ENCODE measurements at regions not wholly inside any gene's neighbourhood (a gene's known extent, or its start where the extent isn't known, plus 50 kb on each side); places are given as distances from the start of the nearest gene placed in this dataset.

GRCh38 chr13:55497486-55497885 lies 1643.2 kb upstream of the PRR20A start:
- no peak for DNase-seq
- intact Hi-C loops (cut with DNase I) = no loop called here
- no peak for TF ChIP-seq CTCF (IDR thresholded peaks at IDR 0.05; ENCODE audit: borderline replicate concordance, extremely low read depth, insufficient read depth)
- no peak overlapping the region for H3K4me3 ChIP-seq (ENCODE audit: low read length in 3 of 3)
- H3K9ac ChIP-seq (ENCODE audit: low read length in 3 of 3) = no peak overlapping the region
- H3K36me3 ChIP-seq (ENCODE audit: control insufficient read depth in 2 of 3, insufficient read depth in 3 of 3, low read length in 3 of 3) = no peaks in the 10 kb centered on the region
- no peaks in the 10 kb centered on the region for H3K27me3 ChIP-seq (ENCODE audit: control insufficient read depth, insufficient read depth, low read length)
- FAIRE-seq = no peak
- no peaks in the 10 kb centered on the region for H3K4me1 ChIP-seq (ENCODE audit: control insufficient read depth in 2 of 3, insufficient read depth in 2 of 3, low read depth in 1 of 3, low read length in 3 of 3)
- peaks cover 0 to 5% (median 0%) of the 10 kb centered on the region in 3 donors for H3K9me3 ChIP-seq (ENCODE audit: control insufficient read depth in 2 of 3, insufficient read depth in 1 of 3, low read length in 3 of 3)
- no peak overlapping the region for H3K27ac ChIP-seq (ENCODE audit: low read depth in 2 of 2, low read length in 2 of 2)

DNA sequence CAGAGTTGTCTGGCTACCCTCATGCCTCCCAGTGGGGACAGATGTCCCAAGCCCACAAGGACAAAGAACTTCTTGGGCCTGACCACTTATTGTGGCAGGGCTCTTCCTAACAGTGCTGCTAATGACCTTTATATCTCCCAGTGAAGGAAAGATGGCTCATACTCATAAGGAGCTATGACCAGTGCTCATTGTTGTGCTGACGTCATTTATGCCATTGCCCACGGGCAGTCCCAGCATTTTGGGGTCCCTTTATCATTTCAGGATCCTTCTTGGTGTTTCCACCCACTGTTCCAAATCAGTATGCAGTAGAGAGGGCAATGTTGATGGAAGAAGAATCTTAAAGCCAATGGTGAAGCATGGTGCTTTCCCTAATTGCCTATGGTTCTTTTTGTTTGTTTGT lies 1640.0 kb upstream of the PRR20A start:
- Histone ChIP-seq H3K27ac (ENCODE audit: low read depth in 2 of 2, low read length in 2 of 2) (no peak overlapping the region), H3K36me3 (ENCODE audit: control insufficient read depth in 2 of 3, insufficient read depth in 3 of 3, low read length in 3 of 3) (no peaks in the 10 kb centered on the region), H3K4me1 (ENCODE audit: control insufficient read depth in 2 of 3, insufficient read depth in 2 of 3, low read depth in 1 of 3, low read length in 3 of 3) (no peaks in the 10 kb centered on the region), H3K9ac (ENCODE audit: low read length in 3 of 3) (no peak overlapping the region), H3K4me3 (ENCODE audit: low read length in 3 of 3) (no peak overlapping the region), H3K9me3 (ENCODE audit: control insufficient read depth in 2 of 3, insufficient read depth in 1 of 3, low read length in 3 of 3) (peaks cover 0 to 5% (median 2%) of the 10 kb centered on the region in 3 donors), H3K27me3 (ENCODE audit: control insufficient read depth, insufficient read depth, low read length) (no peaks in the 10 kb centered on the region)
- intact Hi-C loops (cut with DNase I) = no loop called here
- no peak for TF ChIP-seq CTCF (IDR thresholded peaks at IDR 0.05; ENCODE audit: borderline replicate concordance, extremely low read depth, insufficient read depth)
- FAIRE-seq = no peak
- DNase-seq = no peak

GRCh38 chr13:55516610-55517009 lies 1624.1 kb upstream of the PRR20A start:
- Histone ChIP-seq H3K9me3 (ENCODE audit: control insufficient read depth in 2 of 3, insufficient read depth in 1 of 3, low read length in 3 of 3) (no peaks in the 10 kb centered on the region), H3K27ac (ENCODE audit: low read depth in 2 of 2, low read length in 2 of 2) (no peak overlapping the region), H3K4me3 (ENCODE audit: low read length in 3 of 3) (no peak overlapping the region), H3K27me3 (ENCODE audit: control insufficient read depth, insufficient read depth, low read length) (no peaks in the 10 kb centered on the region), H3K36me3 (ENCODE audit: control insufficient read depth in 2 of 3, insufficient read depth in 3 of 3, low read length in 3 of 3) (no peaks in the 10 kb centered on the region), H3K4me1 (ENCODE audit: control insufficient read depth in 2 of 3, insufficient read depth in 2 of 3, low read depth in 1 of 3, low read length in 3 of 3) (no peaks in the 10 kb centered on the region), H3K9ac (ENCODE audit: low read length in 3 of 3) (no peak overlapping the region)
- intact Hi-C loops (cut with DNase I) = no loop called here
- TF ChIP-seq CTCF (IDR thresholded peaks at IDR 0.05; ENCODE audit: borderline replicate concordance, extremely low read depth, insufficient read depth) = no peak
- DNase-seq = no peak
- no peak for FAIRE-seq

GRCh38 chr13:55517312-55517711 lies 1623.4 kb upstream of the PRR20A start:
- no peak overlapping the region for H3K4me3 ChIP-seq (ENCODE audit: low read length in 3 of 3)
- no peaks in the 10 kb centered on the region for H3K36me3 ChIP-seq (ENCODE audit: control insufficient read depth in 2 of 3, insufficient read depth in 3 of 3, low read length in 3 of 3)
- no peak for TF ChIP-seq CTCF (IDR thresholded peaks at IDR 0.05; ENCODE audit: borderline replicate concordance, extremely low read depth, insufficient read depth)
- no peaks in the 10 kb centered on the region for H3K4me1 ChIP-seq (ENCODE audit: control insufficient read depth in 2 of 3, insufficient read depth in 2 of 3, low read depth in 1 of 3, low read length in 3 of 3)
- intact Hi-C loops (cut with DNase I) = no loop called here
- no peaks in the 10 kb centered on the region for H3K9me3 ChIP-seq (ENCODE audit: control insufficient read depth in 2 of 3, insufficient read depth in 1 of 3, low read length in 3 of 3)
- H3K27me3 ChIP-seq (ENCODE audit: control insufficient read depth, insufficient read depth, low read length) = no peaks in the 10 kb centered on the region
- DNase-seq (no peak), FAIRE-seq (no peak)
- no peak overlapping the region for H3K27ac ChIP-seq (ENCODE audit: low read depth in 2 of 2, low read length in 2 of 2)
- H3K9ac ChIP-seq (ENCODE audit: low read length in 3 of 3) = no peak overlapping the region

All from kidney (tissue), 13 donors.